22Rv1 (cell line): ENCODE measurements at regions not wholly inside any gene's neighbourhood (a gene's known extent, or its start where the extent isn't known, plus 50 kb on each side); places are given as distances from the start of the nearest gene placed in this dataset.

Experiments
- H3K27ac ChIP-seq: fragments of 450-650 bp; 2 replicates; pipeline ENCODE4 v1.5.1; 2017
- ZFX ChIP-seq: fragments of 450-650 bp; IDR thresholded peaks from 2 replicates; pipeline ENCODE4 v1.6.1; 2017; ENCODE audit warnings: antibody characterized with exemption, borderline replicate concordance
- TF ChIP-seq, protein P1 (sequence below): fragments of 450-650 bp; IDR thresholded peaks from 2 replicates; pipeline ENCODE4 v1.5.1; 2017; ENCODE audit warnings: mild to moderate bottlenecking

DNA sequence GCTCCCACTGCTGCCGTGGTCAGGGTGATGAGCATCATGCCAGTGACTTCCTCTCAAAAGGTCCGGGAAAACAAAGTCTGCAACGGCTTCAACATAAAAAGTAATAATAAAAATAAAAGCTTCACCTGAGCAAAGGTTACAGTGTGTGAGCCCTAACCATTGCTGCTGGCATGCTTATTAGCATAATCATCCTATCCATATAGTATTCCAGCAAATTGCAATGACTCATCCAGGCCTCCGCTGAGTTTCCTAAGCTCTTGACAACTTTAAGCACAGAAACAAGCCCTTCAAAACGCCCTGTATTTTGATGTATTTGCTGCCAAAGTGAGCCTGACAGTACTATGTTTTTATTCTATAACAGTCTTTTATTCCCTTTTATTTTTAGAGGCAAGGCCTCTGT is 100.5 kb downstream of the AASDH start:
- TF ChIP-seq, protein P1, sequence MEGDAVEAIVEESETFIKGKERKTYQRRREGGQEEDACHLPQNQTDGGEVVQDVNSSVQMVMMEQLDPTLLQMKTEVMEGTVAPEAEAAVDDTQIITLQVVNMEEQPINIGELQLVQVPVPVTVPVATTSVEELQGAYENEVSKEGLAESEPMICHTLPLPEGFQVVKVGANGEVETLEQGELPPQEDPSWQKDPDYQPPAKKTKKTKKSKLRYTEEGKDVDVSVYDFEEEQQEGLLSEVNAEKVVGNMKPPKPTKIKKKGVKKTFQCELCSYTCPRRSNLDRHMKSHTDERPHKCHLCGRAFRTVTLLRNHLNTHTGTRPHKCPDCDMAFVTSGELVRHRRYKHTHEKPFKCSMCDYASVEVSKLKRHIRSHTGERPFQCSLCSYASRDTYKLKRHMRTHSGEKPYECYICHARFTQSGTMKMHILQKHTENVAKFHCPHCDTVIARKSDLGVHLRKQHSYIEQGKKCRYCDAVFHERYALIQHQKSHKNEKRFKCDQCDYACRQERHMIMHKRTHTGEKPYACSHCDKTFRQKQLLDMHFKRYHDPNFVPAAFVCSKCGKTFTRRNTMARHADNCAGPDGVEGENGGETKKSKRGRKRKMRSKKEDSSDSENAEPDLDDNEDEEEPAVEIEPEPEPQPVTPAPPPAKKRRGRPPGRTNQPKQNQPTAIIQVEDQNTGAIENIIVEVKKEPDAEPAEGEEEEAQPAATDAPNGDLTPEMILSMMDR = no peak
- TF ChIP-seq ZFX = no peak
- no peak overlapping the region for H3K27ac ChIP-seq

DNA sequence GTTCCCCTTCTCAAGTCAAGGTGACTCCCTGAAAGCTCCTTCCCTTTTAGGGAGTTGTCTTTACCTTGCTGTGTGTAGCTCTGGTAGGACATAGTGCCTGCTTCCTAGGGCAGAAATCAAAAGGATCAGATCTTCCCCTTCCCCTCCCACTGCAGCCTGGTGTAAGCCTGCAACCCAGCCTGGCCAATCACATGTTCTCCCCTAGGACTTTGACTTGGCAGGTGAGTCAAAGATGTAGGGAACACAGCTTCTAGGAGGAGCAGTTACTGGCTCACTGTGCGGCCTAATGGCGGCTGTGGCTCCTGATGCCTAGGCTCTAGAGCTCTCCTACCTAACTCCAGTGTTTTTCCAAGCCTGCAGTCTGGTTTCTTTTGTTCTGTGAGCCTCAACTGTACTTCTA is 103.9 kb downstream of the AASDH start:
- no peak overlapping the region for H3K27ac ChIP-seq
- no peak for TF ChIP-seq ZFX
- TF ChIP-seq, protein P1 = no peak

DNA sequence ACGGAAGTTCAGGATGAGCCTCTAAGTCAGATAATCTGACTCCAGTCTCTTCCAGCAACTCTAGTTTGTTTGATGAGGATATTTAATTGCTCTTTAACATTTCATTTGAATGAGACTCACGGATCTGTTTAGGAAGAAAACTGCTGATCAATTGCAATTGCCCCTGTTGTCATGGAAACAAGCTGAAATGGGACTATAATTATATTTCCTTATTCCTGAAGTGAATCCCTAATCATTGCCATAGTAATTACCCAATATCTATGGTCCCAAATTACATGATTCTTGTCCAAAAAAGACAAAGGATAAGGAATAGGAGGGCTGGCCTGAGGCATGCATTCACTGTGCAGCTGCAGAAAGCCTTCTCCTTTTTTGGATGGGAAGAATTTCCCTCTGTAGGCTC is 105.3 kb downstream of the AASDH start:
- no peak overlapping the region for H3K27ac ChIP-seq

DNA sequence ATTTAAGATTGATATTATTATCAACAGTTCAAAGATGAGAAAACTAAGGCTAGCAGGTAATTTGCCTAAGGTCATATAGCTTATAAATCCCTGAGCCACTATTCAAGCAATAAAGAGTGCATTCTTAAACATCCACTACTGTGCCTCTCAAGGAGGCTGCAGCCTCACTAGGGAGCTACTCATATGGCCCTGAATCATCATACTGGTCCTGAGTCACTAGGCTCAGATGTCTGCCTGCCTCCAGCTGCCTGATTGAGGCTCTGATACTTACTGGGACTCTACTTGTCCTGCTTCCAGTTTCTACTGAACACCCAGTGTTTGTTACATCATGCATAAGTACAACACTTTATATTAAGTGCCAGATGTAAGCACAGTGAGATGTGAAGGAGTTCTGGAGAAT is 110.7 kb downstream of the AASDH start:
- no peak for TF ChIP-seq ZFX
- TF ChIP-seq, protein P1 = no peak
- H3K27ac ChIP-seq = no peak overlapping the region

More for the DNA sequence above, 105.3 kb downstream of the AASDH start:
- TF ChIP-seq, protein P1 = no peak
- TF ChIP-seq ZFX = no peak

DNA sequence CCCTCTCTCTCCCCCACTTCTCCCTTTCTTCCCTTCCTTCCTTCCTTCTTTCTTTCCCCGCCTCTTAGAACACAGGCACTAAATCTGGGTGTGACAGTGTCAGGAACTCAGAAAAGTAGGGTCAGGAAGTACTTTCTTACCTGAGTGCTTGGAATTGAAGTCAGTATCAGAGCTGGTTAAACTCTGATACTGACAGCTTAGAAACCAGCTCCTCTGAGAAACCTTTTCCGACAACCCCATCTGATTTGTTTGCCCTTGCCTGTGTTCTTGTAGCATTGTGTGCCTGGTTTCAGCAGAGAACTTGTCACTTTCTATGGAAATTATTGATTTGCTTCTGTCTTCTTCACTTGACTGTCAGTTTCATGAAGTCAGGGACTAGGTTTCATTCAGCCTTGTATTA is 113.9 kb downstream of the AASDH start:
- no peak overlapping the region for H3K27ac ChIP-seq
- TF ChIP-seq ZFX = no peak
- TF ChIP-seq, protein P1 = no peak

DNA sequence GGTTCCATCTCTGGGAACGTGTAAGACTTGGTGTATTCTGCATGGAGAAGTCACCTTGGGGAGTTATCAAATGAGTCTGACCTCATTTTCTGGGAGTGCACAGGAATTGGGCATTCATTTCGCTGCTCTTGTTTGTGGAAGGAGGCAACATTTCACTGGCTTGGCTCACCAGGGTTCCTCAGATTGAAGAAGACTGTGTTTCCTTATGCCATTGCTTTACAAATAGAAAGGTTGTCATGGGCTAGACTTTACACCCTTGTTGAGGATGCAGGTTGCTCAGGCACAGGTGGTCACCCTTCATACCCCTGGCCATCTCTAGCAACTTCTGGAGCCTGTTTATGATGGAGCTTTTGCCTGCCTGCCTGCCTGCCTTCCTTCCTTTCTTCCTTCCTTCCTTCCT is 114.4 kb downstream of the AASDH start:
- TF ChIP-seq, protein P1 = no peak
- no peak overlapping the region for H3K27ac ChIP-seq

DNA sequence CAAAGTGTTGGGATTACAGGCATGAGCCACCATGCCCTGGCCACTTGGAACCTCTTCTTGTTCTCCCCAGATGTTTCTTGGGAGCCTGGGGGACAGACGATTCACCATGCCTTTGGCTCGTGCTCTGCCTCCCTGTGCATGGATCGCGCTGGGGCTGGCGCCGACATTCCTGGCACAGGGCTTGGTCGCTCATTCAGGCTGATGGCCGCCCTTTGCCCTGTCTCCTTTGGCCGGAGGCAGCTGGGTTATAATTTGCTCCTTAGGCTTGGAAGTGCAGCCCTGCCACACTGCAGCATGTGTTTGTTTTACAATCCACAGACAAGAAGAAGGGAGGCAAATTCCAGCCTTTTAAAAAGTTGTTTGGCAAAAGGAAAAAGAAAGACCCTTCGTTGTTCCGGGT is 115.3 kb downstream of the AASDH start:
- TF ChIP-seq, protein P1 = no peak
- no peak for TF ChIP-seq ZFX
- H3K27ac ChIP-seq = no peak overlapping the region
